ENCODE measurements at regions not wholly inside any gene's neighbourhood (a gene's known extent, or its start where the extent isn't known, plus 50 kb on each side); places are given as distances from the start of the nearest gene placed in this dataset.

GRCh38 chr4:11194431-11194830 is 234.3 kb downstream of the HS3ST1 start:
- DNase-seq: no peak
- Histone ChIP-seq H3K27ac (replicated peaks) (no peak overlapping the region), H3K27me3 (ENCODE audit: low read depth) (no peaks in the 10 kb centered on the region), H3K36me3 (no peaks in the 10 kb centered on the region), H3K4me3 (no peak overlapping the region), H3K4me1 (no peaks in the 10 kb centered on the region), H3K9me3 (replicated peaks) (no peaks in the 10 kb centered on the region)
- intact Hi-C loops (cut with micrococcal nuclease): no loop called here
- no peak for TF ChIP-seq CTCF (IDR thresholded peaks at IDR 0.05; ENCODE audit: borderline replicate concordance)

GRCh38 chr4:11189756-11190155 is 238.9 kb downstream of the HS3ST1 start:
- Histone ChIP-seq H3K27ac (replicated peaks) (no peak overlapping the region), H3K4me3 (no peak overlapping the region), H3K4me1 (no peaks in the 10 kb centered on the region), H3K36me3 (no peaks in the 10 kb centered on the region), H3K9me3 (replicated peaks) (no peaks in the 10 kb centered on the region), H3K27me3 (ENCODE audit: low read depth) (peaks cover 11% of the 10 kb centered on the region)
- intact Hi-C loops (cut with micrococcal nuclease): no loop called here
- DNase-seq: no peak
- no peak for TF ChIP-seq CTCF (IDR thresholded peaks at IDR 0.05; ENCODE audit: borderline replicate concordance)

- H3K27ac ChIP-seq (replicated peaks): no peak overlapping the region
- TF ChIP-seq CTCF (IDR thresholded peaks at IDR 0.05; ENCODE audit: borderline replicate concordance): no peak
- intact Hi-C loops (cut with micrococcal nuclease): no loop called here
- no peaks in the 10 kb centered on the region for H3K36me3 ChIP-seq
- H3K9me3 ChIP-seq (replicated peaks): no peaks in the 10 kb centered on the region
- DNase-seq: no peak
- H3K27me3 ChIP-seq (ENCODE audit: low read depth): peaks cover 9% of the 10 kb centered on the region
- H3K4me1 ChIP-seq: no peaks in the 10 kb centered on the region
- H3K4me3 ChIP-seq: no peak overlapping the region
Measured at GRCh38 chr4:11183356-11183740, 245.3 kb downstream of the HS3ST1 start.

- TF ChIP-seq CTCF (IDR thresholded peaks at IDR 0.05; ENCODE audit: borderline replicate concordance): no peak
- no peaks in the 10 kb centered on the region for H3K4me1 ChIP-seq
- no peak overlapping the region for H3K27ac ChIP-seq (replicated peaks)
- peaks cover 9% of the 10 kb centered on the region for H3K27me3 ChIP-seq (ENCODE audit: low read depth)
- intact Hi-C loops (cut with micrococcal nuclease): no loop called here
- H3K4me3 ChIP-seq: no peak overlapping the region
- H3K36me3 ChIP-seq: no peaks in the 10 kb centered on the region
- no peak for DNase-seq
- no peaks in the 10 kb centered on the region for H3K9me3 ChIP-seq (replicated peaks)
Measured at GRCh38 chr4:11182586-11183355, 245.9 kb downstream of the HS3ST1 start.

- Histone ChIP-seq H3K4me3 (no peak overlapping the region), H3K4me1 (no peaks in the 10 kb centered on the region), H3K36me3 (no peaks in the 10 kb centered on the region), H3K27me3 (ENCODE audit: low read depth) (peaks cover 4% of the 10 kb centered on the region), H3K27ac (replicated peaks) (no peak overlapping the region), H3K9me3 (replicated peaks) (no peaks in the 10 kb centered on the region)
- no peak for TF ChIP-seq CTCF (IDR thresholded peaks at IDR 0.05; ENCODE audit: borderline replicate concordance)
- intact Hi-C loops (cut with micrococcal nuclease): no loop called here
- no peak for DNase-seq
Measured at GRCh38 chr4:11182031-11182430, 246.7 kb downstream of the HS3ST1 start.
